ENCODE measurements at regions not wholly inside any gene's neighbourhood (a gene's known extent, or its start where the extent isn't known, plus 50 kb on each side); places are given as distances from the start of the nearest gene placed in this dataset.

GRCh38 chr14:87045956-87046355 lies 947.0 kb downstream of the GALC start:
- no peak for TF ChIP-seq CTCF (IDR thresholded peaks at IDR 0.05; ENCODE audit: extremely low read depth, missing control alignments)
- no peak for DNase-seq (ENCODE audit: low spot score)

GRCh38 chr14:87045246-87045645 lies 947.7 kb downstream of the GALC start:
- DNase-seq (ENCODE audit: low spot score) = no peak
- TF ChIP-seq CTCF (IDR thresholded peaks at IDR 0.05; ENCODE audit: extremely low read depth, missing control alignments) = no peak

- TF ChIP-seq CTCF (IDR thresholded peaks at IDR 0.05; ENCODE audit: extremely low read depth, missing control alignments) = no peak
- DNase-seq (ENCODE audit: low spot score) = no peak
Observed at GRCh38 chr14:87044807-87045206, 948.2 kb downstream of the GALC start.

GRCh38 chr14:87043667-87044200 lies 949.2 kb downstream of the GALC start:
- no peak for DNase-seq (ENCODE audit: low spot score)

GRCh38 chr14:87042354-87042753 lies 950.6 kb downstream of the GALC start:
- no peak for TF ChIP-seq CTCF (IDR thresholded peaks at IDR 0.05; ENCODE audit: extremely low read depth, missing control alignments)
- DNase-seq (ENCODE audit: low spot score) = no peak

More at GRCh38 chr14:87043667-87044200, 949.2 kb downstream of the GALC start:
- no peak for TF ChIP-seq CTCF (IDR thresholded peaks at IDR 0.05; ENCODE audit: extremely low read depth, missing control alignments)

- no peak for DNase-seq (ENCODE audit: low spot score)
- no peak for TF ChIP-seq CTCF (IDR thresholded peaks at IDR 0.05; ENCODE audit: extremely low read depth, missing control alignments)
Observed at GRCh38 chr14:87041290-87042020, 951.5 kb downstream of the GALC start.

GRCh38 chr14:87034680-87035079 lies 958.3 kb downstream of the GALC start:
- DNase-seq (ENCODE audit: low spot score) = no peak
- TF ChIP-seq CTCF (IDR thresholded peaks at IDR 0.05; ENCODE audit: extremely low read depth, missing control alignments) = no peak
